Endodermal cell (in vitro differentiated cells): ENCODE measurements at regions not wholly inside any gene's neighbourhood (a gene's known extent, or its start where the extent isn't known, plus 50 kb on each side); places are given as distances from the start of the nearest gene placed in this dataset.

Experiments used
- DNase-seq: peaks from one replicate; pipeline ENCODE4 v3.0.0-alpha.2; 2017
- H3K27ac ChIP-seq: 2 replicates; pipeline ENCODE4 v1.5.1; 2013; ENCODE audit warnings: mild to moderate bottlenecking, low read depth, low read length, moderate library complexity
- H3K27me3 ChIP-seq: 2 replicates; pipeline ENCODE4 v1.6.1; 2013; ENCODE audit warnings: mild to moderate bottlenecking, low read length, moderate library complexity; ENCODE audit not compliant: insufficient read depth, control insufficient read depth, poor library complexity, severe bottlenecking
- H3K36me3 ChIP-seq: 2 replicates; pipeline ENCODE4 v1.7.0; 2013; ENCODE audit warnings: mild to moderate bottlenecking, low read length, moderate library complexity; ENCODE audit not compliant: control insufficient read depth, insufficient read depth
- H3K4me1 ChIP-seq: one replicate; pipeline ENCODE4 v1.7.0; 2013; ENCODE audit warnings: low read length; ENCODE audit not compliant: control insufficient read depth, insufficient read depth
- H3K4me3 ChIP-seq: 2 replicates; pipeline ENCODE4 v1.5.1; 2013; ENCODE audit warnings: mild to moderate bottlenecking, low read length, moderate library complexity
- H3K9ac ChIP-seq: 2 replicates; pipeline ENCODE4 v1.6.1; 2013; ENCODE audit warnings: mild to moderate bottlenecking, low read length, moderate library complexity; ENCODE audit not compliant: poor library complexity, severe bottlenecking; ENCODE audit errors: extremely low read depth
- H3K9me3 ChIP-seq: 2 replicates; pipeline ENCODE4 v1.6.1; 2013; ENCODE audit warnings: mild to moderate bottlenecking, low read length, moderate library complexity; ENCODE audit not compliant: control insufficient read depth
- H3K27ac Mint-ChIP-seq: 2 replicates; pipeline ENCODE4 v1.8.0; 2020; ENCODE audit warnings: mixed read lengths
- H3K27me3 Mint-ChIP-seq: 2 replicates; pipeline ENCODE4 v1.8.0; 2021; ENCODE audit warnings: mild to moderate bottlenecking, mixed read lengths; ENCODE audit not compliant: insufficient read depth
- H3K36me3 Mint-ChIP-seq: 2 replicates; pipeline ENCODE4 v1.8.0; 2020; ENCODE audit warnings: low read depth, mixed read lengths
- H3K4me1 Mint-ChIP-seq: 2 replicates; pipeline ENCODE4 v1.8.0; 2020; ENCODE audit warnings: mixed read lengths
- H3K4me3 Mint-ChIP-seq: 2 replicates; pipeline ENCODE4 v1.8.0; 2020; ENCODE audit warnings: mild to moderate bottlenecking, moderate library complexity, mixed read lengths
- H3K9me3 Mint-ChIP-seq: 2 replicates; pipeline ENCODE4 v1.8.0; 2020; ENCODE audit warnings: mild to moderate bottlenecking, mixed read lengths
- CTCF ChIP-seq: fragments of 200-600 bp; sonication (generic); conservative IDR thresholded peaks from 2 replicates; pipeline ENCODE4 v1.5.0; 2021; ENCODE audit warnings: antibody characterized with exemption, mild to moderate bottlenecking
- WGBS, 2 experiments: methylation state at CpG; one replicate each; pipeline versions ENCODE4 v1.1.5 to v1.1.7; 2013; ENCODE audit warnings: missing lambda C conversion rate in 2 of 2, mixed read lengths in 1 of 2; ENCODE audit not compliant: insufficient coverage in 1 of 2, insufficient read length in 1 of 2; 5-methylcytosine and 5-hydroxymethylcytosine counted together

GRCh38 chr1:5754817-5755551 lies 237.2 kb downstream of the NPHP4 start:
- DNase-seq, result peak; percentile 46
- Mint-ChIP-seq H3K27ac (no peak overlapping the region), H3K27me3 (no peaks in the 10 kb centered on the region), H3K9me3 (peaks cover under 1% of the 10 kb centered on the region), H3K4me3 (no peak overlapping the region), H3K36me3 (no peaks in the 10 kb centered on the region), H3K4me1 (no peaks in the 10 kb centered on the region)
- 81 to 84% methylated on average over 13 to 14 of the region's 14 CpGs for whole genome bisulfite sequencing, 2 experiments
- peaks cover 5% of the 10 kb centered on the region for H3K9me3 ChIP-seq
- no peak for TF ChIP-seq CTCF
- no peak overlapping the region for H3K27ac ChIP-seq
- no peaks in the 10 kb centered on the region for H3K36me3 ChIP-seq
- H3K9ac ChIP-seq, result no peak overlapping the region
- no peaks in the 10 kb centered on the region for H3K27me3 ChIP-seq
- peaks cover 4% of the 10 kb centered on the region for H3K4me1 ChIP-seq
- no peak overlapping the region for H3K4me3 ChIP-seq

- no peak for TF ChIP-seq CTCF
- 82 to 91% methylated on average over 14 to 23 of the region's 23 CpGs for WGBS, 2 experiments
These were observed 238.4 kb downstream of the NPHP4 start for GRCh38 chr1:5753549-5754421.

GRCh38 chr1:5752746-5753548 lies 239.3 kb downstream of the NPHP4 start:
- Mint-ChIP-seq H3K4me1 (no peaks in the 10 kb centered on the region), H3K4me3 (no peak overlapping the region), H3K9me3 (no peaks in the 10 kb centered on the region), H3K36me3 (no peaks in the 10 kb centered on the region), H3K27ac (no peak overlapping the region), H3K27me3 (peaks cover 3% of the 10 kb centered on the region)
- Histone ChIP-seq H3K9me3 (no peaks in the 10 kb centered on the region), H3K4me3 (no peak overlapping the region), H3K27me3 (no peaks in the 10 kb centered on the region), H3K27ac (no peak overlapping the region), H3K9ac (no peak overlapping the region), H3K4me1 (peaks cover 4% of the 10 kb centered on the region), H3K36me3 (no peaks in the 10 kb centered on the region)
- no peak for DNase-seq
- WGBS, 2 experiments, result 83 to 89% methylated on average over 11 to 15 of the region's 15 CpGs
- TF ChIP-seq CTCF, result no peak

More at GRCh38 chr1:5753549-5754421, 238.4 kb downstream of the NPHP4 start:
- peaks cover 4% of the 10 kb centered on the region for H3K4me1 ChIP-seq
- no peaks in the 10 kb centered on the region for H3K27me3 ChIP-seq
- Mint-ChIP-seq H3K36me3 (no peaks in the 10 kb centered on the region), H3K27ac (no peak overlapping the region), H3K9me3 (no peaks in the 10 kb centered on the region), H3K4me3 (no peak overlapping the region), H3K4me1 (no peaks in the 10 kb centered on the region), H3K27me3 (peaks cover 3% of the 10 kb centered on the region)
- H3K9me3 ChIP-seq, result no peaks in the 10 kb centered on the region
- no peak overlapping the region for H3K9ac ChIP-seq
- no peaks in the 10 kb centered on the region for H3K36me3 ChIP-seq
- H3K27ac ChIP-seq, result no peak overlapping the region
- DNase-seq, result peak; percentile 44
- no peak overlapping the region for H3K4me3 ChIP-seq
